ENCODE measurements at regions not wholly inside any gene's neighbourhood (a gene's known extent, or its start where the extent isn't known, plus 50 kb on each side); places are given as distances from the start of the nearest gene placed in this dataset.

DNA sequence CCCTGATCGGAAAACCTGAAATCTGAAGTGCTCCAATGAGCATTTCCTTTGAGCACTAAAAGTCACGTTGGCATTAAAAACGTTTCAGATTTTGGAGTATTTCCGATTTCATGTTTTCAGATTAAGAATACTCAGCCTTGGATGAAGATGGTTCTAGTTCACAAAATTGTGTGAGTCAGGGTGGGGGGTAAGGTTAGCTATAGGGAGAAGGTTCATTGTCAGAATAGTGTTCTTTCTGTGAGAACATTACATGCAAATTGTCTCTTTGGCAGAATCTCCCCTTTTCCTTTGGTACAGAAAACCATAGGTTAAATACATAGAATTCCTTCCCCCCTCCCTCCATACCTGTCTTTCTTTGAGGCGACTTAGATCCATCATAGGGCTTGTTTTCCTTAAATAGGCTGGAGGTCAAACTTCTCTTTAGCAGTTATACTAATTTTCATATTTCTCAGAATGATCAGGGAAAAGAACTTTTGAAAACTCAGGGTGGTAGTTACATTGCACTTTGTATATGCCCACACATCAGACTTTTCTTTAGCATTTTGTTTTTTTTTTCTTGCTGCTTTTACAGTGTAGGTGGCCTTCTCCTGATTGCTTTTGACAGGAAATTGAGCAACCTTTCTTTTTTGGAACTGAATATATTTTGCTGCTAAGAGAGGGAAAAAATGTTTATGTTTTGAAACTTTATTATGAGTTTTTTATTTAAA, 503.5 kb downstream of the PCNX1 start:
- Mint-ChIP-seq H3K4me3 (no peak overlapping the region), H3K9me3 (no peaks in the 10 kb centered on the region), H3K27me3 (ENCODE audit: insufficient read depth, low read depth, poor library complexity) (no peaks in the 10 kb centered on the region), H3K36me3 (ENCODE audit: low read depth) (peaks cover 14% of the 10 kb centered on the region; the same call in 2 of the 3 replicates), H3K4me1 (peaks cover 39% of the 10 kb centered on the region), H3K27ac (no peak overlapping the region)
- peak; percentile 23 for DNase-seq (ENCODE audit: low spot score)
- H3K9me2 ChIP-seq (ENCODE audit: insufficient read depth) = no peaks in the 10 kb centered on the region
- ATAC-seq = no peak
- no peaks in the 10 kb centered on the region for H3K36me3 ChIP-seq (ENCODE audit: insufficient read depth)
- no peak overlapping the region for H3K27ac ChIP-seq (ENCODE audit: low read depth)
- no peaks in the 10 kb centered on the region for H3K27me3 ChIP-seq (ENCODE audit: insufficient read depth)
- no peak overlapping the region for H2AFZ ChIP-seq
- peaks cover 59% of the 10 kb centered on the region for H3K79me2 ChIP-seq (replicated peaks; ENCODE audit: insufficient read depth)
- TF ChIP-seq, protein P1, sequence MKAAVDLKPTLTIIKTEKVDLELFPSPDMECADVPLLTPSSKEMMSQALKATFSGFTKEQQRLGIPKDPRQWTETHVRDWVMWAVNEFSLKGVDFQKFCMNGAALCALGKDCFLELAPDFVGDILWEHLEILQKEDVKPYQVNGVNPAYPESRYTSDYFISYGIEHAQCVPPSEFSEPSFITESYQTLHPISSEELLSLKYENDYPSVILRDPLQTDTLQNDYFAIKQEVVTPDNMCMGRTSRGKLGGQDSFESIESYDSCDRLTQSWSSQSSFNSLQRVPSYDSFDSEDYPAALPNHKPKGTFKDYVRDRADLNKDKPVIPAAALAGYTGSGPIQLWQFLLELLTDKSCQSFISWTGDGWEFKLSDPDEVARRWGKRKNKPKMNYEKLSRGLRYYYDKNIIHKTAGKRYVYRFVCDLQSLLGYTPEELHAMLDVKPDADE (IDR thresholded peaks at IDR 0.05) = no peak
- TF ChIP-seq POLR2AphosphoS5 (IDR thresholded peaks at IDR 0.05; ENCODE audit: low read depth) (no peak), JUNB (IDR thresholded peaks at IDR 0.05; ENCODE audit: unreplicated experiment) (no peak), EZH2phosphoT487 (IDR thresholded peaks at IDR 0.05; ENCODE audit: unreplicated experiment) (no peak), STAT1 (IDR thresholded peaks at IDR 0.05; ENCODE audit: unreplicated experiment) (no peak)
- H3K4me2 ChIP-seq = no peak overlapping the region
- no peak overlapping the region for H3K4me3 ChIP-seq
- H3K4me1 ChIP-seq (ENCODE audit: insufficient read depth) = no peaks in the 10 kb centered on the region; the same call in 1 of the 2 replicates
- H3F3A ChIP-seq (replicated peaks; ENCODE audit: low read depth) = no peaks in the 10 kb centered on the region
- H4K20me1 ChIP-seq (replicated peaks; ENCODE audit: insufficient read depth) = no peaks in the 10 kb centered on the region

DNA sequence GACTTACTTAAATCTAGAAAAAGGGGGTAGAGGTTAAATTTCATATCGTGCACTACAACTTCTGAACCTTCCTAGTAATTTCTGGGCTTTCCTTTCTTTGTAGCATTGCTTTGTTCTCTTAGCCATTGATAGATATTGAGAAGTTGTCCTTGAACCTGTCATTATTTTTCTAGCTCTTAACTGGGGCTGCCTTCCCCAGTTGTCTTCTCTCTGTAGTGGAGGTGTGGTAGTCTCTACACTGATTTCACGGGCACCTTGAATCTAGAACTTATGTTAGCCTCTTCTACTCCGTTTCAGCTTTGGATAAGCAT, 504.0 kb downstream of the PCNX1 start:
- Histone ChIP-seq H3K4me2 (no peak overlapping the region), H3F3A (replicated peaks; ENCODE audit: low read depth) (no peaks in the 10 kb centered on the region), H4K20me1 (replicated peaks; ENCODE audit: insufficient read depth) (no peaks in the 10 kb centered on the region), H3K27ac (ENCODE audit: low read depth) (no peak overlapping the region), H3K9me2 (ENCODE audit: insufficient read depth) (no peaks in the 10 kb centered on the region), H3K27me3 (ENCODE audit: insufficient read depth) (no peaks in the 10 kb centered on the region), H3K4me1 (ENCODE audit: insufficient read depth) (no peaks in the 10 kb centered on the region; the same call in 1 of the 2 replicates), H3K4me3 (no peak overlapping the region), H3K79me2 (replicated peaks; ENCODE audit: insufficient read depth) (peaks cover 54% of the 10 kb centered on the region), H2AFZ (no peak overlapping the region), H3K36me3 (ENCODE audit: insufficient read depth) (no peaks in the 10 kb centered on the region)
- H3K27ac Mint-ChIP-seq = no peak overlapping the region; the same call in 1 of the 2 replicates
- H3K4me3 Mint-ChIP-seq = no peak overlapping the region
- H3K27me3 Mint-ChIP-seq (ENCODE audit: insufficient read depth, low read depth, poor library complexity) = no peaks in the 10 kb centered on the region
- ATAC-seq = no peak
- no peak for DNase-seq (ENCODE audit: low spot score)
- no peaks in the 10 kb centered on the region for H3K9me3 Mint-ChIP-seq
- H3K4me1 Mint-ChIP-seq = peaks cover 40% of the 10 kb centered on the region
- peaks cover 13% of the 10 kb centered on the region; the same call in 2 of the 3 replicates for H3K36me3 Mint-ChIP-seq (ENCODE audit: low read depth)
- TF ChIP-seq ZNF331 (CRISPR knock-in tag; IDR thresholded peaks at IDR 0.05; ENCODE audit: low read depth) (no peak), EZH2 (IDR thresholded peaks at IDR 0.05; ENCODE audit: low read depth, unreplicated experiment) (no peak), STAT1 (IDR thresholded peaks at IDR 0.05; ENCODE audit: unreplicated experiment) (no peak), JUNB (IDR thresholded peaks at IDR 0.05; ENCODE audit: unreplicated experiment) (no peak), NANOG (IDR thresholded peaks at IDR 0.05; ENCODE audit: borderline replicate concordance) (no peak), POLR2AphosphoS5 (IDR thresholded peaks at IDR 0.05; ENCODE audit: low read depth) (no peak), EZH2phosphoT487 (IDR thresholded peaks at IDR 0.05; ENCODE audit: unreplicated experiment) (no peak), CREB1 (CRISPR knock-in tag; IDR thresholded peaks at IDR 0.05; ENCODE audit: low read depth) (no peak)
- TF ChIP-seq, protein P1 (IDR thresholded peaks at IDR 0.05) = no peak
- TF ChIP-seq, protein P2, sequence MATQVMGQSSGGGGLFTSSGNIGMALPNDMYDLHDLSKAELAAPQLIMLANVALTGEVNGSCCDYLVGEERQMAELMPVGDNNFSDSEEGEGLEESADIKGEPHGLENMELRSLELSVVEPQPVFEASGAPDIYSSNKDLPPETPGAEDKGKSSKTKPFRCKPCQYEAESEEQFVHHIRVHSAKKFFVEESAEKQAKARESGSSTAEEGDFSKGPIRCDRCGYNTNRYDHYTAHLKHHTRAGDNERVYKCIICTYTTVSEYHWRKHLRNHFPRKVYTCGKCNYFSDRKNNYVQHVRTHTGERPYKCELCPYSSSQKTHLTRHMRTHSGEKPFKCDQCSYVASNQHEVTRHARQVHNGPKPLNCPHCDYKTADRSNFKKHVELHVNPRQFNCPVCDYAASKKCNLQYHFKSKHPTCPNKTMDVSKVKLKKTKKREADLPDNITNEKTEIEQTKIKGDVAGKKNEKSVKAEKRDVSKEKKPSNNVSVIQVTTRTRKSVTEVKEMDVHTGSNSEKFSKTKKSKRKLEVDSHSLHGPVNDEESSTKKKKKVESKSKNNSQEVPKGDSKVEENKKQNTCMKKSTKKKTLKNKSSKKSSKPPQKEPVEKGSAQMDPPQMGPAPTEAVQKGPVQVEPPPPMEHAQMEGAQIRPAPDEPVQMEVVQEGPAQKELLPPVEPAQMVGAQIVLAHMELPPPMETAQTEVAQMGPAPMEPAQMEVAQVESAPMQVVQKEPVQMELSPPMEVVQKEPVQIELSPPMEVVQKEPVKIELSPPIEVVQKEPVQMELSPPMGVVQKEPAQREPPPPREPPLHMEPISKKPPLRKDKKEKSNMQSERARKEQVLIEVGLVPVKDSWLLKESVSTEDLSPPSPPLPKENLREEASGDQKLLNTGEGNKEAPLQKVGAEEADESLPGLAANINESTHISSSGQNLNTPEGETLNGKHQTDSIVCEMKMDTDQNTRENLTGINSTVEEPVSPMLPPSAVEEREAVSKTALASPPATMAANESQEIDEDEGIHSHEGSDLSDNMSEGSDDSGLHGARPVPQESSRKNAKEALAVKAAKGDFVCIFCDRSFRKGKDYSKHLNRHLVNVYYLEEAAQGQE (IDR thresholded peaks at IDR 0.05; ENCODE audit: unreplicated experiment) = no peak
- TF ChIP-seq, protein P3, sequence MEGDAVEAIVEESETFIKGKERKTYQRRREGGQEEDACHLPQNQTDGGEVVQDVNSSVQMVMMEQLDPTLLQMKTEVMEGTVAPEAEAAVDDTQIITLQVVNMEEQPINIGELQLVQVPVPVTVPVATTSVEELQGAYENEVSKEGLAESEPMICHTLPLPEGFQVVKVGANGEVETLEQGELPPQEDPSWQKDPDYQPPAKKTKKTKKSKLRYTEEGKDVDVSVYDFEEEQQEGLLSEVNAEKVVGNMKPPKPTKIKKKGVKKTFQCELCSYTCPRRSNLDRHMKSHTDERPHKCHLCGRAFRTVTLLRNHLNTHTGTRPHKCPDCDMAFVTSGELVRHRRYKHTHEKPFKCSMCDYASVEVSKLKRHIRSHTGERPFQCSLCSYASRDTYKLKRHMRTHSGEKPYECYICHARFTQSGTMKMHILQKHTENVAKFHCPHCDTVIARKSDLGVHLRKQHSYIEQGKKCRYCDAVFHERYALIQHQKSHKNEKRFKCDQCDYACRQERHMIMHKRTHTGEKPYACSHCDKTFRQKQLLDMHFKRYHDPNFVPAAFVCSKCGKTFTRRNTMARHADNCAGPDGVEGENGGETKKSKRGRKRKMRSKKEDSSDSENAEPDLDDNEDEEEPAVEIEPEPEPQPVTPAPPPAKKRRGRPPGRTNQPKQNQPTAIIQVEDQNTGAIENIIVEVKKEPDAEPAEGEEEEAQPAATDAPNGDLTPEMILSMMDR (conservative IDR thresholded peaks at IDR 0.05; ENCODE audit: low read depth in 2 of 2) = no peak

Measured in GM23338 (cell line).